ENCODE measurements at regions not wholly inside any gene's neighbourhood (a gene's known extent, or its start where the extent isn't known, plus 50 kb on each side); places are given as distances from the start of the nearest gene placed in this dataset.
"Not testable (repeated sequence)": the region's sequence is repeated elsewhere in the genome, so short reads cannot be mapped to it uniquely, and the experiment has no call there.

- TF ChIP-seq ISL1 (CRISPR knock-in tag; IDR thresholded peaks at IDR 0.05); ZNF565 (CRISPR knock-in tag; conservative IDR thresholded peaks at IDR 0.05; ENCODE audit: low read depth); PATZ1 (CRISPR knock-in tag; IDR thresholded peaks at IDR 0.05; ENCODE audit: borderline replicate concordance); POU6F1 (CRISPR knock-in tag; IDR thresholded peaks at IDR 0.05; ENCODE audit: borderline replicate concordance, low read depth); ARNTL (CRISPR knock-in tag; IDR thresholded peaks at IDR 0.05; ENCODE audit: borderline replicate concordance, low read depth); CSRNP3 (CRISPR knock-in tag; IDR thresholded peaks at IDR 0.05): not testable (repeated sequence)
Measured at GRCh38 chr21:6122629-6123028, 4398.8 kb upstream of the TPTE start.

All from SK-N-SH treated with all-trans-retinoic acid at 6 μM for 48 hours (cell line).